SU-DHL-6 (cell line): ENCODE measurements at regions not wholly inside any gene's neighbourhood (a gene's known extent, or its start where the extent isn't known, plus 50 kb on each side); places are given as distances from the start of the nearest gene placed in this dataset.

Source experiments
- H2AFZ ChIP-seq: fragments of 200-600 bp; sonication (generic); 2 replicates; pipeline ENCODE4 v1.6.1; 2014; ENCODE audit warnings: low read depth, mild to moderate bottlenecking, moderate library complexity, mixed read lengths, antibody characterized with exemption, low read length; ENCODE audit not compliant: severe bottlenecking
- H3F3A ChIP-seq: fragments of 200-600 bp; shearing (Covaris generic); 2 replicates; pipeline ENCODE4 v1.6.0; 2016; ENCODE audit warnings: antibody characterized with exemption, mild to moderate bottlenecking; ENCODE audit not compliant: insufficient read depth
- H3K27ac ChIP-seq: fragments of 200-600 bp; sonication (generic); 2 replicates; pipeline ENCODE4 v1.5.1; 2016; ENCODE audit warnings: low read depth, mild to moderate bottlenecking, low read length, moderate library complexity, mixed read lengths
- H3K27me3 ChIP-seq: fragments of 200-600 bp; sonication (generic), shearing (Covaris generic); 2 replicates; pipeline ENCODE4 v1.6.0; 2014; ENCODE audit warnings: mild to moderate bottlenecking, low read length
- H3K36me3 ChIP-seq: fragments of 200-600 bp; sonication (generic); 2 replicates; pipeline ENCODE4 v1.6.1; 2014; ENCODE audit warnings: mild to moderate bottlenecking, low read length, mixed read lengths
- H3K4me2 ChIP-seq: fragments of 300-600, 200-600 bp; shearing (Covaris generic), sonication (generic); 2 replicates; pipeline ENCODE4 v1.6.0; 2014; ENCODE audit warnings: low read length, low read depth, mild to moderate bottlenecking; ENCODE audit not compliant: poor library complexity, severe bottlenecking
- H3K4me3 ChIP-seq: fragments of 200-600 bp; sonication (generic); 2 replicates; pipeline ENCODE4 v1.5.1; 2014; ENCODE audit warnings: antibody characterized with exemption, low read length, mild to moderate bottlenecking, mixed read lengths; ENCODE audit not compliant: insufficient read depth, poor library complexity, severe bottlenecking
- H3K79me2 ChIP-seq: fragments of 200-600 bp; sonication (generic); 2 replicates; pipeline ENCODE4 v1.6.1; 2014; ENCODE audit warnings: mild to moderate bottlenecking, low read length, moderate library complexity; ENCODE audit not compliant: insufficient read depth
- H3K9ac ChIP-seq: fragments of 200-600 bp; sonication (generic); 2 replicates; pipeline ENCODE4 v1.7.0; 2014; ENCODE audit warnings: mild to moderate bottlenecking, low read length
- H3K9me2 ChIP-seq: fragments of 200-600 bp; sonication (generic); replicated peaks from 2 replicates; pipeline ENCODE4 v1.6.1; 2014; ENCODE audit warnings: low read length; ENCODE audit not compliant: insufficient read depth
- H3K9me3 ChIP-seq: fragments of 200-600 bp; sonication (generic); 2 replicates; pipeline ENCODE4 v1.6.1; 2014; ENCODE audit warnings: low read length, mixed read lengths; ENCODE audit not compliant: insufficient read depth
- H4K20me1 ChIP-seq: fragments of 200-600 bp; sonication (generic); 2 replicates; pipeline ENCODE4 v1.6.1; 2014; ENCODE audit warnings: low read depth, mild to moderate bottlenecking, antibody characterized with exemption, low read length, moderate library complexity, mixed read lengths
- CTCF ChIP-seq: fragments of 200-600 bp; sonication (generic); IDR thresholded peaks from one replicate; pipeline ENCODE4 v1.5.1; 2017; ENCODE audit warnings: antibody characterized with exemption, mild to moderate bottlenecking, low read length, moderate library complexity; ENCODE audit not compliant: insufficient read depth, poor library complexity, severe bottlenecking
- EZH2phosphoT487 ChIP-seq: fragments of 200-600 bp; sonication (generic), shearing (Covaris generic); conservative IDR thresholded peaks from 2 replicates; pipeline ENCODE4 v1.6.1; 2018; ENCODE audit warnings: mild to moderate bottlenecking, antibody characterized with exemption, low read length, moderate library complexity, mixed read lengths

- no peak overlapping the region for H3K4me2 ChIP-seq
- no peaks in the 10 kb centered on the region for H3K27me3 ChIP-seq
- H4K20me1 ChIP-seq, result no peaks in the 10 kb centered on the region
- no peak overlapping the region for H3K9ac ChIP-seq
- TF ChIP-seq CTCF, result no peak
- TF ChIP-seq EZH2phosphoT487, result no peak
- no peaks in the 10 kb centered on the region for H3K79me2 ChIP-seq
- H3K9me2 ChIP-seq, result no peaks in the 10 kb centered on the region
- H3K4me3 ChIP-seq, result no peak overlapping the region
- no peak overlapping the region for H2AFZ ChIP-seq
- H3K36me3 ChIP-seq, result no peaks in the 10 kb centered on the region
- H3K9me3 ChIP-seq, result no peaks in the 10 kb centered on the region
- no peak overlapping the region for H3K27ac ChIP-seq
- H3F3A ChIP-seq, result no peaks in the 10 kb centered on the region
Measured at GRCh38 chr5:175060257-175060656, 335.9 kb downstream of the MSX2 start.

- Histone ChIP-seq H3F3A (no peaks in the 10 kb centered on the region), H2AFZ (no peak overlapping the region), H3K9me2 (no peaks in the 10 kb centered on the region), H3K27me3 (no peaks in the 10 kb centered on the region), H3K36me3 (no peaks in the 10 kb centered on the region), H3K4me2 (no peak overlapping the region), H4K20me1 (no peaks in the 10 kb centered on the region), H3K79me2 (no peaks in the 10 kb centered on the region), H3K27ac (no peak overlapping the region), H3K9ac (no peak overlapping the region), H3K9me3 (no peaks in the 10 kb centered on the region), H3K4me3 (no peak overlapping the region)
- TF ChIP-seq CTCF, result no peak
- TF ChIP-seq EZH2phosphoT487, result no peak
Measured at GRCh38 chr5:175059687-175060211, 335.4 kb downstream of the MSX2 start.

- Histone ChIP-seq H3K79me2 (no peaks in the 10 kb centered on the region), H3K4me2 (no peak overlapping the region), H3K9me3 (no peaks in the 10 kb centered on the region), H3K9ac (no peak overlapping the region), H2AFZ (no peak overlapping the region), H3K36me3 (no peaks in the 10 kb centered on the region), H3K27ac (no peak overlapping the region), H3K9me2 (no peaks in the 10 kb centered on the region), H3K27me3 (no peaks in the 10 kb centered on the region), H3K4me3 (no peak overlapping the region), H3F3A (no peaks in the 10 kb centered on the region), H4K20me1 (no peaks in the 10 kb centered on the region)
- TF ChIP-seq CTCF (no peak), EZH2phosphoT487 (no peak)
Measured at GRCh38 chr5:175056831-175057230, 332.4 kb downstream of the MSX2 start.
